ENCODE measurements at regions not wholly inside any gene's neighbourhood (a gene's known extent, or its start where the extent isn't known, plus 50 kb on each side); places are given as distances from the start of the nearest gene placed in this dataset.

DNA sequence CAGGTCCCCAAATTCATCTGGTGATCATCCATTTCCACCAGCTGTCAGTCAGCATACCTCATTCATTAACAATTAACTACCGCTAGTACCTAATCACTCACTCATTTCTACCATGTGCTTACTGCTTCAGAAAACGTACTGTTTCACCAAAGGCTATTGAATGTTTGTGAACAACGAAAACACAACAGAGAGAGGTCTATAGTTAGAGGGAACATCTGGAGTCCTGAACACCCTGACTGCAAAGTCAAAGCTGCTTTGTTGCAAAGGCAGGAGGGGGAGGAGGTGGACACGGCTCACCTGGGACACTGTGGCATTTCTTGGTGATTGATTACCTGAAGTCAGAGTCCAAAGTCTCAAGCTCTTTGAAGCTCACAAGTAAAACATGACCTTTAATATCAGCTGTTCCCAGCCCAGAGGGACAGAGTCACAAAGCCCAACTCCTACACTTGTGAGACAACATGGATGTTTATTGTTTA, 342.3 kb upstream of the ADARB2 start:
- no peaks in the 10 kb centered on the region for H3K36me3 ChIP-seq (ENCODE audit: control insufficient read depth, insufficient read depth, low read length)
- no peaks in the 10 kb centered on the region for H3K27me3 ChIP-seq (ENCODE audit: control insufficient read depth, insufficient read depth, low read length)
- H3K9me3 ChIP-seq (ENCODE audit: control insufficient read depth, insufficient read depth, low read depth, low read length): no peaks in the 10 kb centered on the region
- H3K9ac ChIP-seq (ENCODE audit: low read length): no peak overlapping the region
- no peak overlapping the region for H3K27ac ChIP-seq (ENCODE audit: low read depth, low read length)
- H3K4me3 ChIP-seq (ENCODE audit: low read depth, low read length): no peak overlapping the region
- H3K4me1 ChIP-seq (ENCODE audit: control insufficient read depth, insufficient read depth, low read length): no peaks in the 10 kb centered on the region

DNA sequence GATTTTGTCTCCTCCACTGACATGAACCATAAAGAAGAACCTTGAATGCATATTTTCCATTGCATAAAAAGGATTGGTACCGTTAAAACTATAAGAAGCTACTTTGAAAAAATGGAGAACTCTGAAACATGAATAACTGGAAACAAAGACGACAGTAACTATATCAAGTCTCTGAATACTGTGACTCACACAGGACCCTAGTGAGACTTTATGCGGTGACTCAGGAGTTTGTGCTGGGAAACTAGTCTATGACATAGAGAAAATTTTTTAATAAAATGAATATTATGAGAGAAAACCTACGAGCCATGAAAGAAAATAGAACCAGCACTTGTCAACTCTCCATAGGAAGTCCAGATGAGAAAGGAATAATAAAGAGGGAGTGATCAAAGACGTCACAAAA, 339.9 kb upstream of the ADARB2 start:
- no peak overlapping the region for H3K27ac ChIP-seq (ENCODE audit: low read depth, low read length)
- H3K36me3 ChIP-seq (ENCODE audit: control insufficient read depth, insufficient read depth, low read length): no peaks in the 10 kb centered on the region
- H3K9ac ChIP-seq (ENCODE audit: low read length): no peak overlapping the region
- H3K9me3 ChIP-seq (ENCODE audit: control insufficient read depth, insufficient read depth, low read depth, low read length): no peaks in the 10 kb centered on the region
- H3K4me1 ChIP-seq (ENCODE audit: control insufficient read depth, insufficient read depth, low read length): no peaks in the 10 kb centered on the region
- H3K27me3 ChIP-seq (ENCODE audit: control insufficient read depth, insufficient read depth, low read length): no peaks in the 10 kb centered on the region
- no peak overlapping the region for H3K4me3 ChIP-seq (ENCODE audit: low read depth, low read length)

DNA sequence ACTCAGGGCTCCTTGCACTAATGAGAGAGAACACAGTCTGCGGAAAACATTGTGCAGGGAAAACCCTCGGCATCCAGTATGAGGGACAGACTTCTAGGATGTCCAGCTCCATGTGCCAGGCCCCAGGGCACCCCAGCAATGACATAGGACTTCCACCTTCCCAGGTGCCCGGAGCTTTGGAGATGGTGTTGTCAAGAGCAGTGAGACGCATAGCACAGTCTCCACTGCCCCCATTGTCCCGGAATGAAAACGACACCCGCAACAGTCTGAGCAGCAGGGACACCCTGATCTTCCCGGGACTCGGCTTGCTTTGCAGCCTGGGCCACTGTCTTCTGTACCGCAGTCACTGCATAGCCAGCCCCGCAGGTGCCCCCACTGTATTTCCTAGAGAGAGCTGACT, 339.2 kb upstream of the ADARB2 start:
- no peaks in the 10 kb centered on the region for H3K27me3 ChIP-seq (ENCODE audit: control insufficient read depth, insufficient read depth, low read length)
- H3K4me1 ChIP-seq (ENCODE audit: control insufficient read depth, insufficient read depth, low read length): no peaks in the 10 kb centered on the region
- H3K4me3 ChIP-seq (ENCODE audit: low read depth, low read length): no peak overlapping the region

DNA sequence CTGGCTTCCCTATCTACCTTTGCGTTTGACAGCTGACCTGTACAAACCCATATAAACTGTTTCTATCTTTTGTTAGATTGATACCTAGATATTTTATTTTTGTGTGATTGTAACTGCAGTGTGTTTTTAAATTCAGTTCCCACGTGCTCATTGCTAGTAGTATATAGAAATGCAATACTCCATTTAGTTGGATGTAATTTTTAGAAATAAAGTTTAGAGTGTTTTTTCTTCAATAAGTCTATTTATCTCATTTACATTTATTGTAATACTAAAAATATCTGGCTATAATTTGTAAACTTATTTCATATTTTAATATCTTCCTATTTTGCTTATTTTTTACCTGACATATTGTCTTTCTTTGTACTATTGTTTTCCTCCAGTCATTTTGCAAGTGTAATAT, 329.7 kb upstream of the ADARB2 start:
- no peak overlapping the region for H3K9ac ChIP-seq (ENCODE audit: low read length)
- no peaks in the 10 kb centered on the region for H3K36me3 ChIP-seq (ENCODE audit: control insufficient read depth, insufficient read depth, low read length)
- no peak overlapping the region for H3K4me3 ChIP-seq (ENCODE audit: low read depth, low read length)
- H3K4me1 ChIP-seq (ENCODE audit: control insufficient read depth, insufficient read depth, low read length): no peaks in the 10 kb centered on the region
- H3K27me3 ChIP-seq (ENCODE audit: control insufficient read depth, insufficient read depth, low read length): no peaks in the 10 kb centered on the region
- H3K27ac ChIP-seq (ENCODE audit: low read depth, low read length): no peak overlapping the region
- peaks cover 13% of the 10 kb centered on the region for H3K9me3 ChIP-seq (ENCODE audit: control insufficient read depth, insufficient read depth, low read depth, low read length)

More for the DNA sequence above, 339.2 kb upstream of the ADARB2 start:
- no peaks in the 10 kb centered on the region for H3K9me3 ChIP-seq (ENCODE audit: control insufficient read depth, insufficient read depth, low read depth, low read length)
- no peak overlapping the region for H3K9ac ChIP-seq (ENCODE audit: low read length)
- H3K27ac ChIP-seq (ENCODE audit: low read depth, low read length): no peak overlapping the region
- H3K36me3 ChIP-seq (ENCODE audit: control insufficient read depth, insufficient read depth, low read length): no peaks in the 10 kb centered on the region

DNA sequence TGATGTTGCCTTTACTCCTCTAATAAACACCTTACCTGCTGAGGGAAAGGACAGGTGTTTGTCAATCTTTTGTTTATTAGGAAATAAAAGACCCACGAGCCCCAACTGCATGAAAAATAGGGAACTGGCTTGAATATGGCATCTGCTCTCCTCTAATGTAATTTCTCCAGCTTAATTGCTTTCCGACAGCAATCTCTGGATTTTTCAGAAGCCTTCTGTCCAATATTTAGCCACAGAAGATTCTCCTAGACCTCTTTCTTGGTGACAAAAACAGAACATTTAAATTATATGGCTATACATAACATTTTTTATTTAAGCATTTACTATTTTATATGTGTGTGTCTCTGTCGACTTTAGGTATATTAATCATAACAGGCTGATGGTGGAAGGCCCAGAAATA, 317.4 kb upstream of the ADARB2 start:
- Histone ChIP-seq H3K9me3 (ENCODE audit: control insufficient read depth, insufficient read depth, low read depth, low read length) (no peaks in the 10 kb centered on the region), H3K9ac (ENCODE audit: low read length) (no peak overlapping the region), H3K4me3 (ENCODE audit: low read depth, low read length) (no peak overlapping the region), H3K27me3 (ENCODE audit: control insufficient read depth, insufficient read depth, low read length) (no peaks in the 10 kb centered on the region), H3K36me3 (ENCODE audit: control insufficient read depth, insufficient read depth, low read length) (no peaks in the 10 kb centered on the region), H3K4me1 (ENCODE audit: control insufficient read depth, insufficient read depth, low read length) (no peaks in the 10 kb centered on the region), H3K27ac (ENCODE audit: low read depth, low read length) (no peak overlapping the region)

DNA sequence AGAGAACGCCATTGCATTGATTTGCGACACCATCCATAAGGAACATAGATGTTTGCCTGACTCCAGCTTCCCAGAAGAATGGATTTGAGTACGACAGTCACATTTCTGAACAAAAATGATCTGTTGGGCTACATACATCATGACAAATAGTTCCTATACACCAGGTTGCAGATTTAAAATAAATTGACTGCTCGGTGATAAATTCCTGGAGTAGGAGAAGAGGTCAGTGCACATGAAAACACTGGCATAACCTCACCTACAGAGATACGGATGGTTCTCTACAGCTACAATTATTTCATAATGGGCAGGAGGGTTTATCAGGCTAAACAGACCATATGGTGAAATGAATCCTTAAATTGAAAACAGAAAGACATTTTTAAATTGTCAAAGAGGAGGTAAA, 316.5 kb upstream of the ADARB2 start:
- no peak overlapping the region for H3K27ac ChIP-seq (ENCODE audit: low read depth, low read length)
- H3K27me3 ChIP-seq (ENCODE audit: control insufficient read depth, insufficient read depth, low read length): no peaks in the 10 kb centered on the region
- no peak overlapping the region for H3K9ac ChIP-seq (ENCODE audit: low read length)
- no peaks in the 10 kb centered on the region for H3K9me3 ChIP-seq (ENCODE audit: control insufficient read depth, insufficient read depth, low read depth, low read length)
- no peaks in the 10 kb centered on the region for H3K4me1 ChIP-seq (ENCODE audit: control insufficient read depth, insufficient read depth, low read length)
- H3K4me3 ChIP-seq (ENCODE audit: low read depth, low read length): no peak overlapping the region
- no peaks in the 10 kb centered on the region for H3K36me3 ChIP-seq (ENCODE audit: control insufficient read depth, insufficient read depth, low read length)

DNA sequence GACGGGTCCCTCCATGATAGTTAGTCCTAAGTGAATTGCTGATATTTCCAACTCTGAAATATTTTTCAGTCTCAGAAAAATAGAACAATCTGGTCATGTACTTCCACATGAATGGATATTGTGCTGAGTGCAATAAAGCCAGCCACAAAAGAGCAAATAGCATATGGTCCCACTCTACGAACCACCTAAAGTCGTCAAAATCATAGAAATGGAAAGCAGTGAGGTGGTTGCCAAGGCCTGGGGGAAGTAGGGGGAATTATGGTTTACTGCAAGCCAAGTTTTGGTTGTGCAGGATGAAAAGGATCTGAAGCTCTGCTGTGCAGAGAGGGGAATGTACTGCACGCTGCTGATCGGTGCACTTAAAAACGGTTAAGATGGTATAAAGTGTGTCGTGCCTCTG, 313.8 kb upstream of the ADARB2 start:
- H3K36me3 ChIP-seq (ENCODE audit: control insufficient read depth, insufficient read depth, low read length): no peaks in the 10 kb centered on the region
- no peaks in the 10 kb centered on the region for H3K4me1 ChIP-seq (ENCODE audit: control insufficient read depth, insufficient read depth, low read length)
- no peak overlapping the region for H3K27ac ChIP-seq (ENCODE audit: low read depth, low read length)
- H3K9me3 ChIP-seq (ENCODE audit: control insufficient read depth, insufficient read depth, low read depth, low read length): no peaks in the 10 kb centered on the region
- H3K27me3 ChIP-seq (ENCODE audit: control insufficient read depth, insufficient read depth, low read length): no peaks in the 10 kb centered on the region
- H3K9ac ChIP-seq (ENCODE audit: low read length): no peak overlapping the region
- no peak overlapping the region for H3K4me3 ChIP-seq (ENCODE audit: low read depth, low read length)

DNA sequence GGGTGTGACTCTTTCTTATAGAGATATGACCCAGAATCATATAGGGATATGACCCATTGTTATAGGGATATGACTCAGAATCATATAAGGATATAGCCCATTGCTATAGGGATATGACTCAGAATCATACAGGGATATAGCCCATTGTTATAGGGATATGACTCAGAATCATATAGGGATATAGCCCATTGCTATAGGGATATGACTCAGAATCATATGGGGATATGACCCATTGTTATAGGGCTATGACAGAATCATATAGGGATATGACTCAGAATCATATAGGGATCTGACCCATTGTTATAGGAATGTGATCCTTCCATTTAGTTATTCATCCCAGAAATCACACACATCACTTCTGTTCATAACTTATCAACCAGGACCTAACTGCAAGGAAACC, 312.2 kb upstream of the ADARB2 start:
- H3K27ac ChIP-seq (ENCODE audit: low read depth, low read length): no peak overlapping the region
- H3K4me3 ChIP-seq (ENCODE audit: low read depth, low read length): no peak overlapping the region
- no peaks in the 10 kb centered on the region for H3K9me3 ChIP-seq (ENCODE audit: control insufficient read depth, insufficient read depth, low read depth, low read length)
- H3K9ac ChIP-seq (ENCODE audit: low read length): no peak overlapping the region
- no peaks in the 10 kb centered on the region for H3K36me3 ChIP-seq (ENCODE audit: control insufficient read depth, insufficient read depth, low read length)
- H3K4me1 ChIP-seq (ENCODE audit: control insufficient read depth, insufficient read depth, low read length): no peaks in the 10 kb centered on the region
- no peaks in the 10 kb centered on the region for H3K27me3 ChIP-seq (ENCODE audit: control insufficient read depth, insufficient read depth, low read length)

DNA sequence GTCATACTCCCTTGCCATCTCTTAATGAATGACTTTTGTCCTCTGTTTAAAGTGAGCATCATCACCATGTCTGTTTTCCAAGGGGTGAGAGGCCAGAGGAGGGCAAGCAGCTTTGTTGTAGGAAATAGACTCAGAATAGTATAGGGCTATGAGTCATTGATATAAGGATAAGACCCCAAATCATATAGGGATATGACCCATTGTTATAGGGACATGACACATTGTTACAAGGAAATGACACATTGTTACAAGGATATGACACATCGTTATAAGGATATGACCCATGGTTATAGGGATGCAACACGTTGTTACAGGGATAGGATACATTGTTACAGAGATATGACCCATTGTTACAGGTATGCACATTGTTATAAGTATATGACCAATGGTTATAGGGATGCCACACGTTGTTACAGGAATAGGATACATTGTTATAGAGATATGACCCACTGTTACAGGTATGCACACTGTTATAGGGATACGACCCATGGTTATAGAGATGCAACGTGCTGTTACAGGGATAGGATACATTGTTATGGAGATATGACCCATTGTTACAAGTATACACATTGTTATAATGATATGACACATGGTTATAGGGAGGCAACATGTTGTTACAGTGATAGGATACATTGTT, 311.1 kb upstream of the ADARB2 start:
- no peak overlapping the region for H3K9ac ChIP-seq (ENCODE audit: low read length)
- H3K4me1 ChIP-seq (ENCODE audit: control insufficient read depth, insufficient read depth, low read length): no peaks in the 10 kb centered on the region
- H3K4me3 ChIP-seq (ENCODE audit: low read depth, low read length): no peak overlapping the region
- no peaks in the 10 kb centered on the region for H3K9me3 ChIP-seq (ENCODE audit: control insufficient read depth, insufficient read depth, low read depth, low read length)
- no peaks in the 10 kb centered on the region for H3K27me3 ChIP-seq (ENCODE audit: control insufficient read depth, insufficient read depth, low read length)
- H3K27ac ChIP-seq (ENCODE audit: low read depth, low read length): no peak overlapping the region
- no peaks in the 10 kb centered on the region for H3K36me3 ChIP-seq (ENCODE audit: control insufficient read depth, insufficient read depth, low read length)

DNA sequence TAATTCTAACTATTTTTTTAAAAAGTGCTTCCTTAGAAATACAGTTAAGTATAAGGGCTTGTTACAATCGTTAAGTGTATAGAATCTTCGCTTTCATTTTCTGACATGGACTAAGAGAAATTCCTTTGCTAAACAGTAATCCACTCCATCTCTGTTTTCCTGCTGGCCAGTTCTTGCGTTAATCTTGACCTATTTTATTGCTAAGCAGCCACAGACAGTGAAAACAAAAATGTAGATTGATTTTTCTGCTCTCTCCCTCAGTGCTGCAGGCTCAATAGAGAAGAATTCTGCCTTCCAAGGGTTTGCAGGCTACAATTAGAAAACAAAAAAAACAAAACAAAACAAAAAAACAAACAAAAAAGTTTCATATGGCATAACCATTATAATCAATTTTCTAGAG, 310.4 kb upstream of the ADARB2 start:
- H3K4me3 ChIP-seq (ENCODE audit: low read depth, low read length): no peak overlapping the region
- H3K36me3 ChIP-seq (ENCODE audit: control insufficient read depth, insufficient read depth, low read length): no peaks in the 10 kb centered on the region
- no peaks in the 10 kb centered on the region for H3K9me3 ChIP-seq (ENCODE audit: control insufficient read depth, insufficient read depth, low read depth, low read length)
- no peak overlapping the region for H3K27ac ChIP-seq (ENCODE audit: low read depth, low read length)
- H3K9ac ChIP-seq (ENCODE audit: low read length): no peak overlapping the region
- H3K27me3 ChIP-seq (ENCODE audit: control insufficient read depth, insufficient read depth, low read length): no peaks in the 10 kb centered on the region
- H3K4me1 ChIP-seq (ENCODE audit: control insufficient read depth, insufficient read depth, low read length): no peaks in the 10 kb centered on the region

DNA sequence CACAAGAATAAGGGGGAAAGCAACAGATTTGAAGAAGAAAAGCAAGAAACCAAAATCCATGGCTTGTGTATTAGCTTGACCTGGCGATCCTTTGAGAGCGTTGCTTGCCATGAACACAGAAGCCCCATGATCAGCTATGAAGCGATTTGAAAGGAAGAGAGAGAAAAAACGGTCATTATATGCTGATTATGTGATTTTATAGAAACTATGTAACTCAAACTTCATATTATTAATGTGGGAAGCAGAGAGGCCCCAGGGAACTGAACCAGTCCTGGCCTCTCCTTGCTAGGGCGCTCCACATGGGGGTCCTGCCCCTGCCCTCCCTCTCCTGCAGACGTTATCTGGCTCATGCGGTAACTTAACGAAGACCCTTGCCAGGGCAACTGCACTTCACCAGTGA, 306.1 kb upstream of the ADARB2 start:
- H3K36me3 ChIP-seq (ENCODE audit: control insufficient read depth, insufficient read depth, low read length): no peaks in the 10 kb centered on the region
- no peak overlapping the region for H3K9ac ChIP-seq (ENCODE audit: low read length)
- H3K27me3 ChIP-seq (ENCODE audit: control insufficient read depth, insufficient read depth, low read length): no peaks in the 10 kb centered on the region
- no peaks in the 10 kb centered on the region for H3K4me1 ChIP-seq (ENCODE audit: control insufficient read depth, insufficient read depth, low read length)
- no peak overlapping the region for H3K4me3 ChIP-seq (ENCODE audit: low read depth, low read length)
- no peaks in the 10 kb centered on the region for H3K9me3 ChIP-seq (ENCODE audit: control insufficient read depth, insufficient read depth, low read depth, low read length)
- H3K27ac ChIP-seq (ENCODE audit: low read depth, low read length): no peak overlapping the region

DNA sequence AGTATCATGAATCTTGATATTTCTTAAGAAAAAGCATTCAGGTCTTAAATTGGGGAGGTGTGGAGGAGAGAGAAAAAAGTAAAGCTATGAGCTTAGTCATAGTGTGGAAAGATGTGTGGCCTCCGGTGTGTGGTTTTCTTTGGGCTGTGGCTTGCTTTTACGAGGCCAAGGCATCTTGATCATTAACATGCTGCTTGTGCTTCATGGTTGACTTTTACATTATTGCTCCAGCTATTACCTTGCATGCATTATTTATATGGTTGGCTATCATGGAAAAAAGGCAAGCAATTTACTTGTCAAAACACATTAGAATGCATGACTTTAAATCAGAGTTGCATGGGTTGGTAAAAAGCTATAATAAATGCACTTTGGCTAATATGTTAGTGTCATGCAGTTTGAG, 300.7 kb upstream of the ADARB2 start:
- H3K4me1 ChIP-seq (ENCODE audit: control insufficient read depth, insufficient read depth, low read length): no peaks in the 10 kb centered on the region
- no peak overlapping the region for H3K9ac ChIP-seq (ENCODE audit: low read length)
- no peaks in the 10 kb centered on the region for H3K9me3 ChIP-seq (ENCODE audit: control insufficient read depth, insufficient read depth, low read depth, low read length)
- no peaks in the 10 kb centered on the region for H3K27me3 ChIP-seq (ENCODE audit: control insufficient read depth, insufficient read depth, low read length)
- no peaks in the 10 kb centered on the region for H3K36me3 ChIP-seq (ENCODE audit: control insufficient read depth, insufficient read depth, low read length)
- no peak overlapping the region for H3K27ac ChIP-seq (ENCODE audit: low read depth, low read length)
- no peak overlapping the region for H3K4me3 ChIP-seq (ENCODE audit: low read depth, low read length)

All from HUES6 (cell line).